ENCODE measurements at regions not wholly inside any gene's neighbourhood (a gene's known extent, or its start where the extent isn't known, plus 50 kb on each side); places are given as distances from the start of the nearest gene placed in this dataset.

DNA sequence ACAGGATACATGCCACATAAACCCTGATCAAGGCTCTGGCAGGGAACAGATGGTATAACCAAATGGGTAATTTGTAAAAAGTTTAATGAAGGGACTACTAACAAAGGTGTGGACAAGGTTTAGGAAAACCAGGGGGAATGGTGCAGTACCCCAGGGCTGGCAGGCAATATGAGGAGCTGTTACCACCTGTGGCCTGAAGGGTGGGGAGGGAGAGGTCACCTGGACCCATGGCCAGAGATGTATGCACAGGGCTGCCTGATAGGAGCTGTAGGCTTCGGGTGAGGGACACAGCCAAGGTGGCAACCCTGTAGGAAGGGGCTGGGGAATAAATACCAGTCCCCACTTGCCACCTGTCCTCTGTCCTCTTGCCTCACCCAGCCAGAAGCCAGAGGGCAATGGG, 51.4 kb upstream of the ID3 start:
- DNase-seq: no peak
- Histone ChIP-seq H3K27me3 (no peaks in the 10 kb centered on the region), H3K4me3 (no peak overlapping the region), H3K4me1 (replicated peaks in 1 of 2) (no peaks in the 10 kb centered on the region), H3K27ac (no peak overlapping the region), H3K36me3 (replicated peaks in 1 of 2) (no peaks in the 10 kb centered on the region), H3K9me3 (replicated peaks in 1 of 3) (no peaks in the 10 kb centered on the region)
- TF ChIP-seq POLR2A (IDR thresholded peaks at IDR 0.05): no peak
- TF ChIP-seq, protein P1, sequence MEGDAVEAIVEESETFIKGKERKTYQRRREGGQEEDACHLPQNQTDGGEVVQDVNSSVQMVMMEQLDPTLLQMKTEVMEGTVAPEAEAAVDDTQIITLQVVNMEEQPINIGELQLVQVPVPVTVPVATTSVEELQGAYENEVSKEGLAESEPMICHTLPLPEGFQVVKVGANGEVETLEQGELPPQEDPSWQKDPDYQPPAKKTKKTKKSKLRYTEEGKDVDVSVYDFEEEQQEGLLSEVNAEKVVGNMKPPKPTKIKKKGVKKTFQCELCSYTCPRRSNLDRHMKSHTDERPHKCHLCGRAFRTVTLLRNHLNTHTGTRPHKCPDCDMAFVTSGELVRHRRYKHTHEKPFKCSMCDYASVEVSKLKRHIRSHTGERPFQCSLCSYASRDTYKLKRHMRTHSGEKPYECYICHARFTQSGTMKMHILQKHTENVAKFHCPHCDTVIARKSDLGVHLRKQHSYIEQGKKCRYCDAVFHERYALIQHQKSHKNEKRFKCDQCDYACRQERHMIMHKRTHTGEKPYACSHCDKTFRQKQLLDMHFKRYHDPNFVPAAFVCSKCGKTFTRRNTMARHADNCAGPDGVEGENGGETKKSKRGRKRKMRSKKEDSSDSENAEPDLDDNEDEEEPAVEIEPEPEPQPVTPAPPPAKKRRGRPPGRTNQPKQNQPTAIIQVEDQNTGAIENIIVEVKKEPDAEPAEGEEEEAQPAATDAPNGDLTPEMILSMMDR (IDR thresholded peaks at IDR 0.05): no peak
- 77 to 100% (median 85%) methylated on average over 1 of the region's 1 CpG for WGBS, 4 donors
- intact Hi-C loops (cut with DNase I): no loop called here

DNA sequence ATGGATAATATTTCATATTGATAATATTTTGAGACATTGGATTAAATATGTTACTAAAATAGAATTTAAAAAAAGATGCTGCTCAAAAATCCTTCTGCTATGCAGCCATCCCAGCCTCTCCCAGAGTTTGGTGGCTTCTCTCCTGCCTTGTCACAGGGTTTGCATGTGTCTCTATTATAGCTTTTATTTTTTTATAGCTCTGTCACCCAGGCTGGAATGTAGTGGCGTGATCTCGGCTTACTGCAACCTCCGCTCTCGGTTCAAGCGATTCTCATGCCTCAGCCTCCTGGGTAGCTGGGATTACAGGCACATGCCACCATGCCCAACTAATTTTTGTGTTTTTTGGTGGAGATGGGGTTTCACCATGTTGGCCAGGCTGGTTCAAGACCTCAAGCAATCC, 50.7 kb upstream of the ID3 start:
- 93 to 98% (median 96%) methylated on average over 5 of the region's 5 CpGs for WGBS, 4 donors
- Histone ChIP-seq H3K9me3 (replicated peaks in 1 of 3) (no peaks in the 10 kb centered on the region), H3K27ac (no peak overlapping the region), H3K4me1 (replicated peaks in 1 of 2) (no peaks in the 10 kb centered on the region), H3K27me3 (no peaks in the 10 kb centered on the region), H3K36me3 (replicated peaks in 1 of 2) (no peaks in the 10 kb centered on the region), H3K4me3 (no peak overlapping the region)
- no peak for DNase-seq
- TF ChIP-seq, protein P1 (IDR thresholded peaks at IDR 0.05): no peak
- no peak for TF ChIP-seq POLR2A (IDR thresholded peaks at IDR 0.05)
- intact Hi-C loops (cut with DNase I): no loop called here

Data from adrenal gland (tissue), 9 donors.